ENCODE measurements at regions not wholly inside any gene's neighbourhood (a gene's known extent, or its start where the extent isn't known, plus 50 kb on each side); places are given as distances from the start of the nearest gene placed in this dataset.

DNA sequence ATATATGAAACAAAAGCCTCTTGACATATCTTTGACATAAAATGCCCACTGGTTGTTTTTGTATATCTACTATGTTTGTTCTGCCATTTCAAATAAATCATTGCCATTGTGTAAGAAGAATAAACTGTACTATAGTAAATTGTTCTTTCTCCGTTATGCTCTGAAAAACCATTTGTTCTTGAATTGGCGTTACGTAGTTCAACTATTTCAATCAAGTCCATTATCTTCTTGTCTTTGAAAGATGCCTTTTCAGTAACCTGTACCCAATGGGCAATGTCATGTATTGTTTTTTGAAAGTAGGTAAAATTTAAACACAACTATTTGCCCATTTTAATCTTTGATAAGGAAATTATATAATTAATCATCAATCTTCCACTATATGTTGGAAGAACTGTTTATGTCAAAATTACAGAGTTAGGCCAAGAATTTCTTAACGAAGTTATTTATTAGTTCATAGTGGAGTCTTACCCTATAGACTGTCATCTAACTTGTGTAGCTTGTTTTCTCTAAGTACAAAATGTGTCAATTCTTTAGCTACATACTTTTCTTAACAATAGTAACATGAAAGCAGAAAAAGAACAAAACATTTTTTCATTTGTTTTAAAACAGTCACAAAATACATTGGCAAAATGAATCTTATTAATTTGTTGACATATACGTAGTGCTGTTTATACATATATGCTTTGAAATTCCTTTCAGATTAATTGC, 294.8 kb downstream of the PTPRC start:
- TF ChIP-seq POLR2AphosphoS5 (IDR thresholded peaks at IDR 0.05; ENCODE audit: borderline replicate concordance, low read depth, low read length), result no peak; the same call in 1 of the 2 replicates
- TF ChIP-seq EZH2 (IDR thresholded peaks at IDR 0.05), result no peak

All from SK-N-MC (cell line).